Left lobe of liver (tissue), 2 donors: ENCODE measurements at regions not wholly inside any gene's neighbourhood (a gene's known extent, or its start where the extent isn't known, plus 50 kb on each side); places are given as distances from the start of the nearest gene placed in this dataset.

ENCODE experiments used
- ATAC-seq: fragments of 200-7000 bp; cut with Tn5 transposase; one replicate; pipeline ENCODE4 v1.9.1; 2020; ENCODE audit warnings: mild to moderate bottlenecking, moderate library complexity
- DNase-seq: peaks from one replicate; pipeline ENCODE4 v3.0.0-alpha.2; 2020; ENCODE audit warnings: low spot score
- donor health status: DM: no; HTN: no; CAD: no; lungs with moderate emphysema.
- donor health status: DM: no; HTN: yes; CAD: no.

- DNase-seq (no peak), ATAC-seq (no peak)
Measured at GRCh38 chr4:57635910-57636309, 525.7 kb upstream of the IGFBP7 start.

DNA sequence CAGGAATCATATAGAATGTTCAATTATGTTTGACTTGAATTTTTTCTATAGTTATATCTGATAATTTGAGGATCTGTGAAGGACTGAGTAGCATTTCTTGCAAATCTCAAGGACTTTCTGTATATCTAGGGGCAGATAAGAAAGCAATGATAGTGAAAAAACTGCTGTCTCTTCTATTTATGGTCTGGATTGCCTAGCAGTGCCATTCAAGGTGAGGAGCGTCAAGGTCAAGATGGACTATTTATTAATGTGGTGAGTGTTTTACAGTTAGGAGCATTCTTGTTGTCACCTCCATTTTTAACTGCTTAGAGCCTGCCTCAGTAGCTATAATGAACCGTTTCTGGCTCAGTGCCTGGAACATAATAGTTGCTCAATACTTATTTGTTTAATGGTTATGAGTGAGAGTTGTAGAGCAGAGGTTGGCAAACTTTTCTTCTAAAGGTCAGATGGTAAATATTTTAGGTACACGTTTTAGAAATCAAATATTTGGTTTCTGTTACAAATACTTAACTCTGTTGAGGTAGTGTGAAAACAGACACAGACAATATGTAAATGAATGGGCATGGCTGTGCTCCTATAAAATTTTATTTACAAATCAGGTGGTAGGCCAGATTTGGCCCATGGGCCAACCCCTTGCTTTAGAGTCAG is 523.2 kb upstream of the IGFBP7 start:
- DNase-seq (no peak), ATAC-seq (peak; percentile 81)

DNA sequence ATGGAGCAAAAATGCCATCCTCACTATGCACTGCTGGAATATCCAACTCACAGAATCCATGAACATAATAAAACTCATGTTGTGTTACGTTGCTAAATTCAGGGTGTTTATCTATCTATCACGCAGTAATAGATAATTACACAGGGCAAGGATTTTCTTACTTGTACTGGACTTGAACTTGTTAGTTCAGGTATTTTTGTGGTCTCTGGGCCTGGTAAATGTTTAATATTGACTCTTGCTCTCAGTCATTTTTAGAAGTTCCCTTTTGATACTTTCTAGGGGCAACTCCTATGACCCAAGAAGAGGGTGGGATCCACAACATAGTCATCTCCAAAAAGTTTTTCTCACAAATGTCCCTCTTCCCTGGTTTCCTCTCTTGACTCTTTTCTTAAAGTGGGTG is 522.4 kb upstream of the IGFBP7 start:
- ATAC-seq, result peak; percentile 40
- DNase-seq, result no peak

GRCh38 chr4:57631147-57631546 is 521.0 kb upstream of the IGFBP7 start:
- ATAC-seq (no peak), DNase-seq (no peak)

GRCh38 chr4:57628004-57628403 is 517.8 kb upstream of the IGFBP7 start:
- ATAC-seq (no peak), DNase-seq (no peak)

- ATAC-seq, result no peak
- DNase-seq, result no peak
Measured at GRCh38 chr4:57614257-57614932, 504.2 kb upstream of the IGFBP7 start.

GRCh38 chr4:57612279-57612678 is 502.1 kb upstream of the IGFBP7 start:
- DNase-seq, result no peak

GRCh38 chr4:57607566-57608180 is 497.5 kb upstream of the IGFBP7 start:
- DNase-seq, result no peak
- ATAC-seq, result no peak

More at GRCh38 chr4:57612279-57612678, 502.1 kb upstream of the IGFBP7 start:
- ATAC-seq, result peak; percentile 89

GRCh38 chr4:57605376-57605775 is 495.2 kb upstream of the IGFBP7 start:
- no peak for DNase-seq
- ATAC-seq, result no peak

DNA sequence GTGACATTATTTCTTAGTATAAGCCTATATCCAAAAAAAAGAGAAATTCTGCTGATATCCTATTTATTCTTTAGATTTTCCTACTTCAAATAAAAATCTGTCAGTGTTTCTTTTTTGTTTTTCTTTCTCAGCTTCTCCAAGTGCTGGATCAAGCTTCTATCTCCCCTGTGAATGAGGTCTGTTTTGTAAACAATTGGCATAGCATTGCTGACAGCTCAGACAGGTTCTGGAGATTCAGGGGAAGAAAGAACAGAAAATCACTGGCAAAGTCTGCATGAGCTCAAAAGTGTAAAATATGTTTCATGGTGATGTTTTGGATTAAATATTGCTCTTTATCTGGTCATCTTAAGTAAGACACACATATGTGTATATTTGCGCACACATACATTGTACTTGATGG is 492.0 kb upstream of the IGFBP7 start:
- no peak for DNase-seq
- ATAC-seq, result no peak

- ATAC-seq (no peak), DNase-seq (no peak)
Measured at GRCh38 chr4:57591073-57591472, 480.9 kb upstream of the IGFBP7 start.

- DNase-seq, result no peak
- ATAC-seq, result no peak
Measured at GRCh38 chr4:57588557-57588956, 478.4 kb upstream of the IGFBP7 start.

DNA sequence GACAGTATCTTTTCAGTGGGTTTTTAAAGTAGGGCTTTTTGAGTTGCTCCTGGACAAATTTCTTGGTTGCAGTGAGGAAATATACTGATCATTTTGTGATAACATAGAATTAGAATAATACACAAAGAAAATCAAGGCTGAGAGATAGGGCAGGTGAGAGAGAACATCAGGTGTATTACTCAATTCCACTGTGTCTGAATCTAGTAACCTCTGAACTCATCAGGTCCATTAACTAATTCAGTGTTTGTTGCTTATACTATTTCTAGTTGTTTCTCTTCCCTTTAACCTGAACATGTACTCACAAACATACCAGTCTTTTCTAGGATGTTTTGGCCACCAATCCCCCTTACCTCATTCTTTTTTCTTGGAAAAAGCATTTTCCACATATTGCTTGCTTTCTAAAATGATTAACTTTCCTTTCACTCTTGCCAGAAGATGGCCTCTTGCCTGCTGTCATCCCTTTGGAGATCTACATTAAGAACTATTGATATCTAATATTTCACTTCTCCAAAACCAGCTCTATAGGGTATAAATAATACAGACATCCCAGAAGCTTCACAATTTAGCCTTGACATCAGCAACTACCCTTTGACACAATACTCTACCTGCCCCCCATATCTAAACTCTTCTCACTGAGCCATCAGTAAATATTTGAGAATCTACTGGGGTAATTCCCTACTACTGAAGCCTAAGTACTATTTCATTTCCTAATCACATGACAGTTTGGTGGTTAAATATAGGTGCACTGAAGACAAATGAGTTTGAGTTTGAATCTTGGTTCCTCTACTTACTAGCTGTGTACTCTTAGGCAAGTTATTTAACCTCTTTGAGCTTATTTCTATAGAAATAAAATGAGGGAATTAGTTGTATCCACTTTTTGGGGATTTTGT is 470.8 kb upstream of the IGFBP7 start:
- DNase-seq (no peak), ATAC-seq (peak; percentile 85)

- no peak for ATAC-seq
- DNase-seq, result no peak
Measured at GRCh38 chr4:57575426-57575825, 465.2 kb upstream of the IGFBP7 start.

DNA sequence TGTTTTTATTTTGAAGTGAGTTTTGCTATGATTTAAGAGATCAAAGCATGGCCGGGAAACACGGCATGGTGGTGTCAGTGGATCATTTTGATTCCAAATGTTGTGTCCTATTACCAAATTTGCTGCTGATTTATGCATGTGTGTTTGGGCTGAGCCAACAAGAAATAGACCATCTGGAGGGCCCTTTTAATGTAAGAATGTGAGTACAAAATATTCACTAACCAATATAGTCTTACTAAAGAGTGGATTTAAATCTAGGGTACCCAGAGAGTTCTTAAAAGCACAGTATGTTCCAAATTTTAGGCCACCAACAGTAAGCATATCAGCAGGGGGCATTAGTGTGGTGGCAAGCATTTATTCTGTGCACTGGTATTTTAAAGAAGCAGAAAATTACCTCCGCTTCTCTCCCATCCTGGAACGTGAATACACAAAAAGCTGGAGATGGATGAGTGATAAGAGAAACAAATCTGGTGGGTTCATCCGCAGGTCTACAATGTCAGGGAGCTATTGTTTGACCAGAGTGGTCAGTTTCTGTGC is 444.4 kb upstream of the IGFBP7 start:
- no peak for DNase-seq
- peak; percentile 60 for ATAC-seq

GRCh38 chr4:57553728-57554127 is 443.5 kb upstream of the IGFBP7 start:
- ATAC-seq, result peak; percentile 57
- DNase-seq, result no peak

DNA sequence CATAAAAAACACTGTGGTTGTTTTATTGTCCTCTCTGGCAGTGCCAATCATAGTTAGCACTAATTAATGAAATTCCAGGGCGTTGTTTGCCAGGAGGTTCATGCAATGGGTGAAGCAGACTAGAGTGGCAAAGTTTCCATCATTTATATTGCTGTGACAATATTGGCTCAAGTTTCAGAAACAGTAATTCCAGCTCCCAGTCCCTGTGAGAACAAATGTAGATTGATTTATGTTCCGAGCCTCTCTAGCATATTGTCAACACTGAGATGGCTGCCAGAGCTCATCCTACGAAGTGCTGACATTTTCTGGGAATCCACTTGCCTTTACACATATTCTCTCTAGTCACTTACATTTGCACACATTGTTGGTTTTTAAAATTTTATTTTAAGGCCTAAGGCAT is 440.0 kb upstream of the IGFBP7 start:
- ATAC-seq (no peak), DNase-seq (no peak)

GRCh38 chr4:57548856-57549255 is 438.7 kb upstream of the IGFBP7 start:
- ATAC-seq (no peak), DNase-seq (no peak)

- ATAC-seq (no peak), DNase-seq (no peak)
Measured at GRCh38 chr4:57544811-57545654, 434.8 kb upstream of the IGFBP7 start.
